ENCODE measurements at regions not wholly inside any gene's neighbourhood (a gene's known extent, or its start where the extent isn't known, plus 50 kb on each side); places are given as distances from the start of the nearest gene placed in this dataset.

DNA sequence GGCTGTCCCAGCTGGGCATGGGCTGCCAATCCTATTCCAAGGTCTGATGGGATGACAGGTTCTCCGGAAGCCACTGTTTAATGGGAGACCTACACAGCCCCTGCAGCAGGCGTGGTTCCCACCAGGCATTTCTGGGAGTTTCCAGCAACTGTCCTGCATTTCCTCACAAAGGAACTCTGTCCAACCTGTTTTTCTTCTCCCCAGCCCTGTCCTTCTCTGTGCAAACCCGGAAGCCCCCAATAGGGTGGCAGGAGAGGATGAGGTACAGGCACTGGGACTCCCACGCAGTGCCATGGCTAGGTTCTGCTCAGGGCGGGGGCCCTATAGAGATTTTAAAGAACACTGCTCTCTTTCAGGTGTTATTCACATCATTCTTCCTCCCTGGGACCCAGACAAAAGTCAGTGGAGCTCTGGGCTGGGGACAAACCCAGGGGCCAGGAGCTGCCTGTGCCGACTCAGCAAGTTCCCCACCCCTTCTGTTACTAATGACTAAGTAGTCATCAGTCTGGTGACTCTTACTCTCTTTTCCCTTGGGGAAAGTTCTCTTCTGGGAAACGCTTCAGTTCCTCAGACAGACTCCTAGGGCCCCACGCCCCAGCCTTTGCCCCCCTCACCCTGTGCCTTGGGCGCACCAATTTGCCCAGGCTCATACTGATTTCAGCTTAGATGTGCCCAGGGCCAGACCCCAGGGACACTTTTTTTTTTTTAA is 97.7 kb downstream of the CD47 start:
- H3K4me2 ChIP-seq (ENCODE audit: low read length) = no peak overlapping the region

DNA sequence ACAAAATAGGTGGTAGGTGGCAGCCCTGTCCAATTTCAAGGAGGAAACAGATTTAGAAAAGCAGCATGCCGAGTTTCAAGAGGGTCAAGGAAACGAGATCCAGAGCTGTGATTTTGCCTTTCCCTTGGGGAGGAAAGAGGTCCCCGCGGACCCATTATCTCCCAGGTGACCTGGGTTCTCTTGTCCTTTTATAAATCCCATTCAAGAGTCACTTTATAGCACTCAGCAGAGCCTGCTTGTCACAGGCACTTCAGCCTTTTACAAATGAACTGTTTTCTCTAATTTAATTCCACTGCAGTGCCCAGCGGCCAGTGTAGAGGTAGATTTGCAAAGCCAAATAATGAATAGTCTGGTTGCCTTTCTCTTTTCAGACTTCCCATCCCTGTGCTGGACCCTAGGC is 99.9 kb downstream of the CD47 start:
- Histone ChIP-seq H3K27me3 (ENCODE audit: insufficient read depth, low read depth, low read length) (no peaks in the 10 kb centered on the region), H3K27ac (ENCODE audit: low read length) (no peak overlapping the region), H3K4me2 (ENCODE audit: low read length) (no peak overlapping the region), H3K79me2 (replicated peaks; ENCODE audit: insufficient read depth, low read length) (no peaks in the 10 kb centered on the region), H3F3A (ENCODE audit: insufficient read depth, low read length, poor library complexity, severe bottlenecking) (no peaks in the 10 kb centered on the region), H3K9me3 (ENCODE audit: low read length) (no peaks in the 10 kb centered on the region), H3K9ac (ENCODE audit: low read length) (no peak overlapping the region), H4K20me1 (ENCODE audit: insufficient read depth) (no peaks in the 10 kb centered on the region), H3K9me2 (ENCODE audit: insufficient read depth, low read length) (no peaks in the 10 kb centered on the region), H3K36me3 (ENCODE audit: insufficient read depth, low read length) (no peaks in the 10 kb centered on the region), H2AFZ (ENCODE audit: low read depth, low read length) (no peak overlapping the region), H3K4me3 (ENCODE audit: low read length) (no peak overlapping the region)
- TF ChIP-seq RAD21 (conservative IDR thresholded peaks at IDR 0.05) (no peak), POLR2AphosphoS5 (IDR thresholded peaks at IDR 0.05) (no peak), EP300 (conservative IDR thresholded peaks at IDR 0.05; ENCODE audit: poor library complexity, severe bottlenecking) (no peak), EZH2 (IDR thresholded peaks at IDR 0.05; ENCODE audit: borderline replicate concordance, insufficient read depth, low read length, poor library complexity, severe bottlenecking) (no peak), TAF1 (IDR thresholded peaks at IDR 0.05; ENCODE audit: low read depth) (no peak), MXI1 (conservative IDR thresholded peaks at IDR 0.05; ENCODE audit: poor library complexity, severe bottlenecking) (no peak), SMC3 (conservative IDR thresholded peaks at IDR 0.05; ENCODE audit: poor library complexity) (no peak)
- TF ChIP-seq, protein P1, sequence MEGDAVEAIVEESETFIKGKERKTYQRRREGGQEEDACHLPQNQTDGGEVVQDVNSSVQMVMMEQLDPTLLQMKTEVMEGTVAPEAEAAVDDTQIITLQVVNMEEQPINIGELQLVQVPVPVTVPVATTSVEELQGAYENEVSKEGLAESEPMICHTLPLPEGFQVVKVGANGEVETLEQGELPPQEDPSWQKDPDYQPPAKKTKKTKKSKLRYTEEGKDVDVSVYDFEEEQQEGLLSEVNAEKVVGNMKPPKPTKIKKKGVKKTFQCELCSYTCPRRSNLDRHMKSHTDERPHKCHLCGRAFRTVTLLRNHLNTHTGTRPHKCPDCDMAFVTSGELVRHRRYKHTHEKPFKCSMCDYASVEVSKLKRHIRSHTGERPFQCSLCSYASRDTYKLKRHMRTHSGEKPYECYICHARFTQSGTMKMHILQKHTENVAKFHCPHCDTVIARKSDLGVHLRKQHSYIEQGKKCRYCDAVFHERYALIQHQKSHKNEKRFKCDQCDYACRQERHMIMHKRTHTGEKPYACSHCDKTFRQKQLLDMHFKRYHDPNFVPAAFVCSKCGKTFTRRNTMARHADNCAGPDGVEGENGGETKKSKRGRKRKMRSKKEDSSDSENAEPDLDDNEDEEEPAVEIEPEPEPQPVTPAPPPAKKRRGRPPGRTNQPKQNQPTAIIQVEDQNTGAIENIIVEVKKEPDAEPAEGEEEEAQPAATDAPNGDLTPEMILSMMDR (IDR thresholded peaks at IDR 0.05; ENCODE audit: poor library complexity, severe bottlenecking) = no peak
- TF ChIP-seq, protein P2, sequence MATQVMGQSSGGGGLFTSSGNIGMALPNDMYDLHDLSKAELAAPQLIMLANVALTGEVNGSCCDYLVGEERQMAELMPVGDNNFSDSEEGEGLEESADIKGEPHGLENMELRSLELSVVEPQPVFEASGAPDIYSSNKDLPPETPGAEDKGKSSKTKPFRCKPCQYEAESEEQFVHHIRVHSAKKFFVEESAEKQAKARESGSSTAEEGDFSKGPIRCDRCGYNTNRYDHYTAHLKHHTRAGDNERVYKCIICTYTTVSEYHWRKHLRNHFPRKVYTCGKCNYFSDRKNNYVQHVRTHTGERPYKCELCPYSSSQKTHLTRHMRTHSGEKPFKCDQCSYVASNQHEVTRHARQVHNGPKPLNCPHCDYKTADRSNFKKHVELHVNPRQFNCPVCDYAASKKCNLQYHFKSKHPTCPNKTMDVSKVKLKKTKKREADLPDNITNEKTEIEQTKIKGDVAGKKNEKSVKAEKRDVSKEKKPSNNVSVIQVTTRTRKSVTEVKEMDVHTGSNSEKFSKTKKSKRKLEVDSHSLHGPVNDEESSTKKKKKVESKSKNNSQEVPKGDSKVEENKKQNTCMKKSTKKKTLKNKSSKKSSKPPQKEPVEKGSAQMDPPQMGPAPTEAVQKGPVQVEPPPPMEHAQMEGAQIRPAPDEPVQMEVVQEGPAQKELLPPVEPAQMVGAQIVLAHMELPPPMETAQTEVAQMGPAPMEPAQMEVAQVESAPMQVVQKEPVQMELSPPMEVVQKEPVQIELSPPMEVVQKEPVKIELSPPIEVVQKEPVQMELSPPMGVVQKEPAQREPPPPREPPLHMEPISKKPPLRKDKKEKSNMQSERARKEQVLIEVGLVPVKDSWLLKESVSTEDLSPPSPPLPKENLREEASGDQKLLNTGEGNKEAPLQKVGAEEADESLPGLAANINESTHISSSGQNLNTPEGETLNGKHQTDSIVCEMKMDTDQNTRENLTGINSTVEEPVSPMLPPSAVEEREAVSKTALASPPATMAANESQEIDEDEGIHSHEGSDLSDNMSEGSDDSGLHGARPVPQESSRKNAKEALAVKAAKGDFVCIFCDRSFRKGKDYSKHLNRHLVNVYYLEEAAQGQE (IDR thresholded peaks at IDR 0.05; ENCODE audit: borderline replicate concordance) = no peak

More for the DNA sequence above, 97.7 kb downstream of the CD47 start:
- Histone ChIP-seq H3K79me2 (replicated peaks; ENCODE audit: insufficient read depth, low read length) (no peaks in the 10 kb centered on the region), H3K9me3 (ENCODE audit: low read length) (no peaks in the 10 kb centered on the region), H2AFZ (ENCODE audit: low read depth, low read length) (no peak overlapping the region), H4K20me1 (ENCODE audit: insufficient read depth) (no peaks in the 10 kb centered on the region), H3F3A (ENCODE audit: insufficient read depth, low read length, poor library complexity, severe bottlenecking) (no peaks in the 10 kb centered on the region), H3K36me3 (ENCODE audit: insufficient read depth, low read length) (no peaks in the 10 kb centered on the region), H3K9ac (ENCODE audit: low read length) (no peak overlapping the region), H3K4me3 (ENCODE audit: low read length) (no peak overlapping the region), H3K27ac (ENCODE audit: low read length) (no peak overlapping the region), H3K27me3 (ENCODE audit: insufficient read depth, low read depth, low read length) (no peaks in the 10 kb centered on the region), H3K9me2 (ENCODE audit: insufficient read depth, low read length) (no peaks in the 10 kb centered on the region)
- TF ChIP-seq, protein P1 (IDR thresholded peaks at IDR 0.05; ENCODE audit: poor library complexity, severe bottlenecking) = no peak
- TF ChIP-seq RAD21 (conservative IDR thresholded peaks at IDR 0.05) (no peak), SMC3 (conservative IDR thresholded peaks at IDR 0.05; ENCODE audit: poor library complexity) (no peak), MXI1 (conservative IDR thresholded peaks at IDR 0.05; ENCODE audit: poor library complexity, severe bottlenecking) (no peak), EP300 (conservative IDR thresholded peaks at IDR 0.05; ENCODE audit: poor library complexity, severe bottlenecking) (no peak), POLR2AphosphoS5 (IDR thresholded peaks at IDR 0.05) (no peak), TAF1 (IDR thresholded peaks at IDR 0.05; ENCODE audit: low read depth) (no peak), EZH2 (IDR thresholded peaks at IDR 0.05; ENCODE audit: borderline replicate concordance, insufficient read depth, low read length, poor library complexity, severe bottlenecking) (no peak)
- TF ChIP-seq, protein P2 (IDR thresholded peaks at IDR 0.05; ENCODE audit: borderline replicate concordance) = no peak
